NOMO-1 treated with dmso at 0.1 percent for 144 hours (cell line): ENCODE measurements at regions not wholly inside any gene's neighbourhood (a gene's known extent, or its start where the extent isn't known, plus 50 kb on each side); places are given as distances from the start of the nearest gene placed in this dataset.
"Not testable (repeated sequence)": the region's sequence is repeated elsewhere in the genome, so short reads cannot be mapped to it uniquely, and the experiment has no call there.

ENCODE experiments used
- DNase-seq: peaks from one replicate; lab custom pipeline; 2025; ENCODE audit not compliant: unreplicated experiment; lab: John Stamatoyannopoulos, UW

DNA sequence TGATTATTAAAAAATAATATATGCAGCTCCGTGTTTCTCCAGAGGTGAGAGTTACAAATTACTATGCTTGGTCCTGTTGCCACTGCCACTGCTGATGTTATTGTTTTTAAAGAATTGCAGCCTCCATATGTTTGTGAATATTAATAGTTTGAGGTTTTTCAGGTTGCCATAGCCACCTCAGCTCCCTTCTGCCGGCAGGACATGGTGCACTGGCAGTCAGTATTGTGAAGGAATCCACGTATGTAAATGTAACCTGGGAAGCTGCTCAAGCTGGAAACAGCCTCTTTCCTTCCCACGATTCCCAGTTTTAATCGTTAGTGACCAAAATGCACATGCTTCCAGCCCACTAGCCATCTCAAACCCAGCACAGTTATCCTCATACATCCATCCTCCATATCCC is 184.4 kb upstream of the CCNG1 start:
- DNase-seq, result no peak

DNA sequence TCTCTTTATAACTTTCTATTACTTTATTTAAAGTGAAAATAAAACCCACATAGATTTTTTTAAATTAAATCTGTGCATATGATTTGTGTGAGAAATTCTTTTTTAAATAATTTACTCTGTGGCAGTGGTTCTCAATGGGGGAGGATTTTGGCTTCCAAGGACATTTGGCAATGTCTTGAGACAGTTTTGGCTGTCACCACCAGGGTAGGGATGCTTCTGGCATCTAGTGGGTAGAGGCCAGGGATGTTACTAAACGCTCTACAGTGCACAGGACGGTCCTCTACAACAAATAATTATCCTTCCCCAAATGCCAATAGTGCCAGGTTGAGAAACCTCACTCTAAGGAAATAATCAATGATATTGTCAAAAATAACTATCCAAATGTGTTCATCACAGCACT is 177.9 kb upstream of the CCNG1 start:
- no peak for DNase-seq

DNA sequence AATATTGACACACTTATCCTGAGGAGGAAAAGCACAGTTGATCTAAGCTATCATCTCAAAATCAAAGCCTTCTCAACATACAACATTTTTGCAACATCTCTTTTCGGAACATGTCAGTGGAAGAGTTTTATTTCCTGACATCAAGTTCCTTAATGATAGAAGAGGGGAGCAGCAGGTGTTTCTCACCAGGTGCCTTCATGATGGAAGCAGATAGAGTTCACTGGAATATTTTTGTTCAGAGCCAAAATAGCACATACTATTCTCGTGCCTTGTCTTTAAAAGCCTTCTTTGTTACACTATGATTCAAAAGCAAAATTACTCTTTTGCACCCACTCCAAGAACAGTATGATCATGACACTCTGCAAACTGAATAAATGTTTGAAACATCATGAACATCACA is 176.9 kb upstream of the CCNG1 start:
- no peak for DNase-seq

DNA sequence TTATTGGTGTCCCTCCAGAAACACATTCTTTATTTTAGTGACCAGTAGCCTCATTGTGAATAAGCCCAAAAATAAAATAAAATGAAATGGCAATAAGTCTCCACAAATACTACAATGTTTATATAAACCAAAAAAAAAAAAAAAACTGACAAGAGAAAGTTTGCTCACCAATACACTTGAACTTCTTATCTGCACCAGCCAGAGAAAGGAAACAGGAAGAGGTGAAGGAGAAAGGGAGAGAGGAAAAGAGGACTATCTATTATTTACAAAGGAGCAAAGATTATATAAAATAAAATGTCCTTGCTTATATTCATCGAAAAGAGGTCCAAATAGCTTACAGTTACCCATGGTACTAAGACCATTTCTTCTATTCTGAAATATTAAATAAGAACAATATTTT is 176.4 kb upstream of the CCNG1 start:
- DNase-seq, result no peak

DNA sequence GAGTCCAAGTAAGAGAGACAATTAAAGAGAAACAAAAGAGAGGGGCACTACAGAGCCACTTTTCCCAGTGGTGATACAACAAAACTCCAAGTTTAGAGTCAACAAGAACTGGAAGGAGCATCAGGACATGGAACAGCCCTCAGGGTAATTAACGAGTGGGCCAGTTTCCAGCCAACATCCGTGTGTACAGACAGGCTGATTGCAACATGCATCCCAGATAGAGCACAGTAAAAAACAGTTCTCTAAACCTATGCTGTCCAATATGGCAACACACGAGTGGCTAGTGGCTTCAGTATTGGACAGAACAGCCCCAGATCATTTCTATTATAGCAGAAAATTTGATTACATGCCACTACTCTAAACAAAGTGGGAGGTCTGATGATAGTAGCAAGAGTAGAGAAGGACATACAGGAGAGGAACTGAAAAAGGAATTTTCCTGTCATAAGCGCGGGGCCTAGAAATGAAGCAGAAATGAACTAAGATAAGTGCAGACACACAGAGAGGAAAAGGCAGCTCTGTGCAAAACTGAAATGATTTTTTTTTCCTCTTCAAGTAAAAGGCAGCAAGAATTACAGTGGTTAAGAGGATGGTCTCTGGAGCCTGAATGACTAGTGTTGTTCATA is 175.6 kb upstream of the CCNG1 start:
- DNase-seq, result no peak

DNA sequence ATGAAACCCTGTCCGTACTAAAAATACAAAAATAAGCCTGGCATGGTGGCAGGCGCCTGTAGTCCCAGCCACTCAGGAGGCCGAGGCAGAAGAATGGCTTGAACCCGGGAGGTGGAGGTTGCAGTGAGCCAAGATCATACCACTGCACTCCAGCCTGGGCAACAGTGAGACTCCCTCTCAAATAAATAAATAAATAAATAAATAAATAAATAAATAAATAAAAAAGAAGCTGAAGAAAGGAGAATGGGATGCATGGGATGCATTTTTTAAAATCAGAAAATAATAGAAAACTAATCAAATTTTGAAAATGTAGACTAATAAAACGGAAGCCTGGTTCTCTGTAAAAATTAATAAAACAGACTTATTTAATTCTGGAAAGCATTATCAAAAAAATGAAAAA is 171.1 kb upstream of the CCNG1 start:
- DNase-seq, result not testable (repeated sequence)

DNA sequence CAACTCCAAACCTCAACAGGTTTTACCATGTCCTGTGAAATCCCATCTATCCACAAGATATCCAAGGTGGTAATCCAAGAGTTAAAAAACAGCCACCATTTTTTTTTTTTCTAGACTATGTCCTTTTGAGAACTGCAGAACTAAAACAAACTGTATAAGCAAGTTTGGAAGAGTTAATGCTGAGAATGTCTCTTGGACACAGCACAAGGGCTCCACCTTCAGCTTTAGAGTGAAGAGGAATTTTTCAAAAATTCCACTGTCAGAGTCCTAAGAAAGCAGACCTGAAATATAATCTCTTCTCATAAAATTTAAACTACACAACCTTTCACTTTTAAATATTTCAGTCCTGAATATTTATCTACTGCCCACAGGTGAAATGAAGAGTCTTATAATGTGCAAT is 167.8 kb upstream of the CCNG1 start:
- no peak for DNase-seq

DNA sequence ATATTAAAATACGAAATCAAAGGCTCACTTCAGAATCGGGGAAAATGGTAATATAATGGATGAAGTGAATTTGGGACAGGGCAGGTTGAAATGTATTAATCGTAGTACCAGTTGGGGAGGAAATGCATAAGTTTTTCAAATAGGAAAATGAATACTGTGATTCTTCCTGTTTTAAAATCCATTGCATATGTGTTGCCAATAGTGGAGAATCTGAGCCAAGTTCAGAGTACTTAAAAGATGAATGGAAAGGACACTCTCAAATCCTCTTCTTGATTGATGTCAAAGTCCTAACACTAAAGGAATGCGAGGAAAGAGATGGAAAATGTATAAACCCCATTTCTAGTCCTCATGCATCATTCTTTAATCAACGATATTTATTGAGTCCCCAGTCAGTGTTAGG is 160.9 kb upstream of the CCNG1 start:
- no peak for DNase-seq

DNA sequence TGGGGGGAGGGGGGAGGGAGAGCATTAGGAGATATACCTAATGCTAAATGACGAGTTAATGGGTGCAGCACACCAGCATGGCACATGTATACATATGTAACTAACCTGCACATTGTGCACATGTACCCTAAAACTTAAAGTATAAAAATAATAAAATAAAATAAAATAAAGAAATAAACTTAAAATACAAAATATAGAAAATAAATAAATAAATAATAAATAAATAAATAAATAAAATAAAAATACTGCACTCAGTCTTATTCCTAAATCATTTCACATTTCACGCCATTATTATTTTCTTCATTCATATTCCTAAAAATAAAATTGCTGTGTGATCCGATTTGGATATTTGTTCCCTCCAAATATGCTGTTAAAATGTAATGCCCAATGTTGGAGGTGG is 156.5 kb upstream of the CCNG1 start:
- not testable (repeated sequence) for DNase-seq

DNA sequence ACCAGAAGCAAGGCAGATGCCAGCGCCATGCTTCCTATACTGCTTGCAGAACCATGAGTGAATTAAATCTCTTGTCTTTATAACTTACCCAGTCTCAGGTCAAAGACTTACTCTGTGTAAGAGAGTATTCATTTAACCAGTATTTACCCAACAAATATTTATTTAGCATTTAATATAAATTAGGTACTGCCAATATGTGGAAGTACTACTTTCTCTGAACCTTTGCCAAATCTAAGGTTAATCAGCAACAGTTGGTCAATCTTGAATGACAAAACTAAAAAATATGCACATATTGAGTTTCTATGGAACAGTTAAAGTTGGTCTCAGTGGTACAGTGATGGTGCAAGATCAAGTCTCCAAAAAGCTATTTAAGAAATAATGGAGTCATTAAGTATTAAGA is 155.9 kb upstream of the CCNG1 start:
- no peak for DNase-seq

DNA sequence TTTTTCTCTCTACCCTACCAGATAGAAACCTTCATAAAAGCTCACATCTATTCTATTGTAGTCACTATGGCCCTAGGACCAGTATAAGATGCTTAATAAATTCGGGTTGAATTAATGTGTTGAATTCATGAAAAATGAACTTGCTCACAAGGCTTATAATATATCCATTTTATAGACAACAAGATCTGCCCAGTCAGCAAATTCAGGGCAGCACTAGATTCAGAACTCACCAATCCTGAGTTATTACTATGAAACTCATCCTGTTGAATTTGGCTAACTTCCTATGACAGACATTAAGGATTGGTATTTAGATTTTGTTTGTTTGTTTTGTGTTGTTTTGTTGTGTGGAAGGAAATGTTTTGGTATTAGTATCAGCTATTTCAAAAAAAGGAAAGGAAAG is 143.6 kb upstream of the CCNG1 start:
- DNase-seq, result no peak

DNA sequence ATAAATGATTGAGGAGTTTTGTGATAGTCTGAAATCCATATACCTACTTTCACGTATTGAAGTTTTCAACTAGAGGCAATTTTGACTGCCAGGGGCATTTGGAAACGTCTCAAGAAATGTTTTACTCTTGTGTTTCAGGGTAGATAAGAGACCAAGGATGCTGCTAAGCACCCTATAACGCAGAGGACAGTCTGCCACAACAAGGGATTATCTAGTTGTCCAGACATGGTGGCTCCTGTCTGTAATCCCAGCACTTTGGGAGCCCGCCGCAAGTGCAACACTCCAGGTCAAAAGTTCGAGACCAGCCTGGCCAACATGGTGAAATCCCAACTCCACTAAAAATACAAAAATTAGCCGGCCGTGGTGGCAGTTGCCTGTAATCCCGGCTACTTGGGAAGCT is 133.7 kb upstream of the CCNG1 start:
- no peak for DNase-seq

DNA sequence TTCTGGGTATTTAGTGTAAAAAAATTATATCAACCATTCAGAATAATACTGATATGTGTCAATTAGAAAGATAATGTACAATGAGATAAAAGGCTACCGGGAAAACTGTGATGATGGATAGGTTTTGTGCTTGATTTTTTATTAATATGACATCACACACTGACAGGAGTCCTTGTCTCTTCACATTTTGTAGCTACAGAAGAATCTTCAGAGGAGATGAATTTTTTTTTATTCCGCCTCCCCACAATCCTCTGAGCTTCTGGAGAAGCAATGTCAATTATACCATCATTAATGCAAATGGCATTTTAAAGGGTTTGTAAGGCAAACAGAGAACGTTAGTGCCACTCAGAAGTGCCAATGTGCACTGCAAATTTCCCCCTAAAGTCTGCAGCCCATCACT is 131.7 kb upstream of the CCNG1 start:
- no peak for DNase-seq

DNA sequence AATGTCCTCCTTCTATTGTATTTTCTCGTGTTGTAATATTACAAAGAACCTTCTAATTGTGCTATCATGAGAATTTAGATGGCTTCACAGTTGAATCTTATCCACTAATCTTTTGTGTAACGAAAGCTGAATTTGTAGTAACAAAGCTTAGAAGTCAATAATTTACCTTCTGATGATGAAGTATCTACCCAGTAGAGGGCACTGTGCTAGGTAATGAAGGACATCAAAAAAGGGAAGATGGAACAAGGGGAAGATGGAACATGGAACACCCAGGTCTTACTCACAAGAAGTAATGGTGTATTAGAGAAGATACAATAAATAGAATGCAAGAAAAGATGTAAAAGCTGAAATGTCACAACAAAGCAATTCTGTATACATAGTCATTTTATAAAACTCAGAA is 131.0 kb upstream of the CCNG1 start:
- DNase-seq, result no peak

DNA sequence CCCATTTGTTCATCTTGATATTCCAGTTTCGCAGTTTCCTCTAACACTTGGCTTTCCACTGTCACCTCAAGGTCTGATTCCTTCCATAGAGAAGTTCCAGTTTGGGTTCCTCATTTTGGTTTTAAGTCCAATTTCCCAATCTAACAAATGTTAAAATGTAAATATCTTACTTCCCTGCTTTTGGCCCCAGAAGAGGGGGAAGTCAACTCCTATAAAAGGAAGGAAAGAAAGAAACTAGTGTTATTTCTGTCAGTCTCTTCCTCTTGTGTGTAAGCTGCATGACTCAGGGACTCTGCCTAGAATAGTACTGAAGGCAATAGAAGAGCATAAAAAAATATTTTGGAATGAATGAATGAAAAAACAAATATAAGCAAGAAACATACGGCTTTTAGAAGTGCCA is 127.5 kb upstream of the CCNG1 start:
- peak; percentile 82 for DNase-seq

DNA sequence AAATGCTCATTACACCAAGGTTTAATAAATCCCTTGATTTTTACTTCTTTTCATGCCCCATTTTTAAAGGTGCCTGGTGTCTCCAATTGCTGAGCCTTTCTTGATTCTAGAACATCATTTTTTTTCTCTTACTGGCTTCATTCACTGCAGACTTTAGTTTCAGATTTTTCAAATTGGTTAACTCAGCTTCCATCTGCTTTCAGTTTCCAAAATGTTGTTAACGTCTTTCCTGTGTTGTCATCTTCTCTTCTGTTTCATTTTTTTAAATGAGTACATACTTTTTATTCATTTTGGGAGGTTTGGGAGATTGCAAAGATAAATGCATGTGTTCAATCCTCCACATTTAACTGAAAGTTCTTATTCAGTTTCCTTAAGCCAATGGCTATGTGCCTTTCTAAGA is 126.4 kb upstream of the CCNG1 start:
- DNase-seq, result no peak

DNA sequence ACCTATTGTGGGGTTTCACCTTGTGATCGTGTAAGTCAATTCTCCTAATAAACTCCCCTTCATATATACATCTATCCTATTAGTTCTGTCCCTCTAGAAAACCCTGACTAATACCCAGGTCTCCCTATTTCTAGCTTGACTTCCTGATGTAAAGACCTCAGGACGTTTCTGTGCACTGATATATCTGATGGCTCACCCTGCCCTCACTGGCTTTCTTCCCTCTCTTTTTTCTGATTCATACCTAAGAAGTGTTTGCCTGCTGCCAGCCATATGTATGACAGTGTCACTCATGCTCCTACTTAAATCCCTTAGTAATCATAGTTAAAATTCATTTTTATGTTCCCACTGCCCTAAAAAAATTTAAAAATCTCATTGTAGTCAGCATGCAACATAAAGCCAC is 124.8 kb upstream of the CCNG1 start:
- DNase-seq, result no peak

DNA sequence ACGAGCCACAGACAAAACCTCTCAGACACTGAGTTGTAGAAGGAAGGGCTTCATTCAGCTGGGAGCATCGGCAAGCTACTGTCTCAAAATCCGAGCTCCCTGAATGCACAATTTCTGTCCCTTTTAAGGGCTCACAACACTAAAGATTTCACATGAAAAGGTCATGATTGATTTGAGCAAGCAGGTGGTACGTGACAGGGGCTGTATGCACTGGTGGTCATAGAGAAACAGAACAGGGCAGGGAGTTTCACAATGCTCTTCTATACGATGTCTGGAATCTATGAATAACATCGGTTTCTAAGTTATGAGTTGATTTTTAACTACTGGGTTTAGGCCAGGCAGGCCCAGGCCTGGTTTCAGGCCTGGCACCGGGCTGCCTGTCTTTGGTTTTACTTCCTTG is 124.3 kb upstream of the CCNG1 start:
- not testable (repeated sequence) for DNase-seq

DNA sequence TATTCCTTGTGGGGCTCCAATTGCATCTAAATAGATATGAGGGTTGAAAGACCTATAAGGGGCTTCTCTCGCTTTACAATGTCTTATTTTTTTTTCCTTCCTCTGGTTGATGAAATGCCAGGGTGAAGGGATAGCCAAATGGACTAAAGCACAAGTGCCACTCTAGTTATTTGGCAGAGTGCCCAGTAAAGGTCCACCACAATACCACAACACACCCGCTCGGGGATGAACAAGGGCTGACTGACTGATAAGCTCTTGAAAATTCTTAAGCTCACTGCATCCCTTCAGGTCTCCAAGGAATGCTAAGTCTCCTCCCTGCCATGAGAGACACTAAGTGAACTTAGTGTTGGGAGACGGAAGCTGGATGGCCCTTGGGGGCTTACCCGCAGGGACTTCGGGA is 121.0 kb upstream of the CCNG1 start:
- not testable (repeated sequence) for DNase-seq

DNA sequence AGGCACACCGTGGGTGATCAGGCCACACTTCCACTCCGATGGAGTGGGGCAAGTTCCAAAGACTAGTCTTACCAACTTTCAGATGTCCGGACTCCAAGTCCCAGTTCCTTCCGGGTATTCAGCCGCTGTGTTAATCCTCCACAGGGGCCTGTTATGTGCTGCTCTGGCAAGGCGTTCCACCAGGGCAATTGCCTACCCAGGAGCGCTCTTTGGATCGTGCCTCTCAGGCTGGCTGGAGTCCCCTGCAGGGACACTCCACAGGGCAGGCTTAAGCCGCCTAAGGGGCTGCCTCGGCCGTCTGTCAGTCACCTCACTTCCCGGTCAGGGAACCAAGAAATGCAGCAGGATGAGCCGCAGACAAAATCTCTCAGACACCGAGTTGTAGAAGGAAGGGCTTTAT is 118.7 kb upstream of the CCNG1 start:
- no peak for DNase-seq

DNA sequence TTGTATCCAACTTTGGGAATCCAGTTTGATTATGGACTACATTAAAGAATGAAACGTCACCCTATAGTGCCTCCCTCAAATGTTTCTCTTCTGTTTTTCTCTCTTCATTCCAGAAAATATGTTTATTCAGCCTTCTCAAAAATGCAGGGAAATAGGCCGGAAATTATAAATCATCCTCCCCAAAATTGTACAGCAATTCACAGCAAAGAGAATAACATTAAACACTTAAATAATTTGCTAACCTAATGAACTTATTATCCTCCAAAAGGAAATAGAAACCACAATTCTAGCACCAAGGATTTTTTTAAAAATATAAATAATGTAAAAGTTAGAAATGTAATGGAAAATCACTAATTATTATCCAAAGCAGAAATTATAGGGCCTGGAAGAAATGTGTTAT is 115.9 kb upstream of the CCNG1 start:
- no peak for DNase-seq

DNA sequence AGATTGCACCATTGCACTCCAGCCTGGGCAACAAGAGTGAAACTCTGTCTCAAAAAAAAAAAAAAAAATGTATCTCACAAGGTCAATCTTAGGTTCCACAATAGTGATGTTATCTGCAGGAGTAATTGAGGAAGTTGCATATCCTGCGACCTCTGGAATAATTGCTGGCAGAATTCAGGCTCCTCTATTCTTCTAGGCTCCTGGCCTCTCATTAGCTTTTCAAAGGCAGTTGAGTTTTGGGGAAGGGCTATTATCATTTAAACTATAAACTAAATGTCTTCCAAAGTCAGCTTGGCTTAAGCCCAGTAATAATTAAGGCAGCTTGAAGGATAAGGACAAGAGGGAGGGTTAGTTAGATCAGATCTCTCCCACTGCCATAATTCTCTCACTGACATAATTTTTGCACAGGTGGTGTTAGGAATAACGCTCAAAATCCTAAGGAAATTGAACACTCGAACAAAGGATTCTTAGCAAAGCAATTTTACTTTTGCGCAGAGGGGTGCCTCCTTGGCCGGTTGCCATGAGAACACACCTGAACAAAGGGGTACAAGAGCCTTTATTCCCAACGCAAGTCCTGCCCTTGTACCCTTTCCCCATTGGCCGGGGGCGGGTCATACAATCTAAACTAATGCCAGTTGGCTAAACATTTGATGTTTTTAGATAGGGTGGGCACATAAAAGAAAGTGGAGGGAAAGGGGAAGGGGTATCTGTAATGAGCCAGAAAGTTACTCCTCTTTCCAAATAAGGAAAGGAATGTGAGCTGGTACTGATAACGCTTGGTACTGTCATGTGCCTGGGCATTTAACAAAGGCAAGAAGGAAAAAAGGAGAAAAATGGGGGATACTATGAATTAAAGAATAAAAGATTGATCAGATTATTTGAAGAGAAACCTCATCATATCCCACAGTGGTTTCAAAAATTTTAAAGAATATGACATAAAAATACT is 106.4 kb upstream of the CCNG1 start:
- DNase-seq, result no peak

DNA sequence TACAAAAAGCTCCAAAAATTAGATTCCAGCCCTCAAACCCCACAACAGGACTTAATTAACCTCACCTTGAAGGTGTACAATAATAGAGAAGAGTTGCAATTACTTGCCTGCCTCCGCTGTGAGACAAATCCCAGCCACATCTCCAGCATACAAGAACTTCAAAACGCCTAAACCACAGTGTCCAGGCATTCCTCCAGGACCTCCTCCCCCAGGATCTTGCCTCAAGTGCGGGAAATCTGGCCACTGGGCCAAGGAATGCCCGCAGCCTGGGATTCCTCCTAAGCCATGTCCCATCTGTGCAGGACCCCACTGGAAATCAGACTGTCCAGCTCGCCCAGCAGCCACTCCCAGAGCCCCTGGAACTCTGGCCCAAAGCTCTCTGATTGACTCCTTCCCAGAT is 101.3 kb upstream of the CCNG1 start:
- DNase-seq, result not testable (repeated sequence)
